Activated CD8-positive, alpha-beta memory T cell treated with anti-CD3 and anti-CD28 coated beads, Interleukin-2, amount 10 ng/mL, durations not matched to agents 7 days and 5 days (primary cell): ENCODE measurements at regions not wholly inside any gene's neighbourhood (a gene's known extent, or its start where the extent isn't known, plus 50 kb on each side); places are given as distances from the start of the nearest gene placed in this dataset.

Experiments
- ATAC-seq: fragments of 150-1000 bp; cut with Tn5 transposase; one replicate; pipeline ENCODE4 v1.10.0; 2021; ENCODE audit warnings: moderate library complexity
- CTCF ChIA-PET: fragments of 350-600 bp; sonication (Branson Sonifier 250); formaldehyde crosslinking; loops from one replicate; lab custom pipeline; 2021; ENCODE audit warnings: antibody characterized with exemption; lab: Charles Lee
- DNase-seq: peaks from one replicate; pipeline ENCODE4 v3.0.0-alpha.2; 2020
- H3K27ac Mint-ChIP-seq: one replicate; pipeline ENCODE4 v1.8.0; 2021; ENCODE audit warnings: mild to moderate bottlenecking, mixed read lengths
- H3K27me3 Mint-ChIP-seq: one replicate; pipeline ENCODE4 v1.8.0; 2021; ENCODE audit warnings: mixed read lengths
- H3K36me3 Mint-ChIP-seq: one replicate; pipeline ENCODE4 v1.8.0; 2021; ENCODE audit warnings: mild to moderate bottlenecking, mixed read lengths
- H3K4me1 Mint-ChIP-seq: one replicate; pipeline ENCODE4 v1.8.0; 2021; ENCODE audit warnings: mixed read lengths
- H3K4me3 Mint-ChIP-seq: one replicate; pipeline ENCODE4 v1.8.0; 2021; ENCODE audit warnings: mild to moderate bottlenecking, moderate library complexity, mixed read lengths
- H3K9me3 Mint-ChIP-seq: one replicate; pipeline ENCODE4 v1.8.0; 2022; ENCODE audit warnings: low read depth, mixed read lengths

- CTCF ChIA-PET, result no interaction called here
- peaks cover 3% of the 10 kb centered on the region for H3K4me1 Mint-ChIP-seq
- no peaks in the 10 kb centered on the region for H3K27me3 Mint-ChIP-seq
- no peak overlapping the region for H3K4me3 Mint-ChIP-seq
- no peak for ATAC-seq
- DNase-seq, result no peak
- no peak overlapping the region for H3K27ac Mint-ChIP-seq
- H3K9me3 Mint-ChIP-seq, result no peaks in the 10 kb centered on the region
- no peaks in the 10 kb centered on the region for H3K36me3 Mint-ChIP-seq
Measured at GRCh38 chr1:222865718-222866117, 50.9 kb downstream of the DISP1 start.

- H3K27ac Mint-ChIP-seq, result no peak overlapping the region
Measured at GRCh38 chr1:222867316-222867715, 52.5 kb downstream of the DISP1 start.

GRCh38 chr1:222876182-222876581 lies 61.3 kb downstream of the DISP1 start:
- peaks cover 7% of the 10 kb centered on the region for H3K9me3 Mint-ChIP-seq
- H3K27ac Mint-ChIP-seq, result no peak overlapping the region
- H3K36me3 Mint-ChIP-seq, result peaks cover 9% of the 10 kb centered on the region
- H3K27me3 Mint-ChIP-seq, result no peaks in the 10 kb centered on the region
- CTCF ChIA-PET, result no interaction called here
- ATAC-seq, result no peak
- H3K4me1 Mint-ChIP-seq, result peaks cover 5% of the 10 kb centered on the region
- no peak overlapping the region for H3K4me3 Mint-ChIP-seq
- DNase-seq, result no peak

More at GRCh38 chr1:222867316-222867715, 52.5 kb downstream of the DISP1 start:
- ATAC-seq (no peak), DNase-seq (no peak)
- Mint-ChIP-seq H3K9me3 (no peaks in the 10 kb centered on the region), H3K36me3 (no peaks in the 10 kb centered on the region), H3K4me1 (no peaks in the 10 kb centered on the region), H3K4me3 (no peak overlapping the region), H3K27me3 (no peaks in the 10 kb centered on the region)
- CTCF ChIA-PET, result no interaction called here

- Mint-ChIP-seq H3K9me3 (peaks cover 7% of the 10 kb centered on the region), H3K4me3 (no peak overlapping the region), H3K4me1 (peaks cover 8% of the 10 kb centered on the region), H3K36me3 (peaks cover 11% of the 10 kb centered on the region), H3K27ac (no peak overlapping the region), H3K27me3 (no peaks in the 10 kb centered on the region)
- CTCF ChIA-PET, result interaction anchor here (0.6 kb wide), 1 partner anchor 56 kb away, joined by 4 read pairs; no protein-coding TSS in a partner anchor
- DNase-seq (no peak), ATAC-seq (no peak)
Measured at GRCh38 chr1:222877854-222878253, 63.0 kb downstream of the DISP1 start.

- Mint-ChIP-seq H3K4me1 (peaks cover 8% of the 10 kb centered on the region), H3K36me3 (peaks cover 4% of the 10 kb centered on the region), H3K4me3 (no peak overlapping the region), H3K27ac (no peak overlapping the region), H3K27me3 (no peaks in the 10 kb centered on the region), H3K9me3 (no peaks in the 10 kb centered on the region)
- CTCF ChIA-PET, result interaction anchor here (1.2 kb wide), 1 partner anchor 11 kb away, joined by 3 read pairs; no protein-coding TSS in a partner anchor
- DNase-seq (no peak), ATAC-seq (peak; percentile 77)
Measured at GRCh38 chr1:222880587-222880986, 65.7 kb downstream of the DISP1 start.

- Mint-ChIP-seq H3K36me3 (peaks cover 1% of the 10 kb centered on the region), H3K27ac (no peak overlapping the region), H3K4me1 (peaks cover 2% of the 10 kb centered on the region), H3K27me3 (no peaks in the 10 kb centered on the region), H3K4me3 (no peak overlapping the region), H3K9me3 (no peaks in the 10 kb centered on the region)
- no peak for ATAC-seq
- CTCF ChIA-PET, result no interaction called here
- DNase-seq, result no peak
Measured at GRCh38 chr1:222886194-222886854, 71.5 kb downstream of the DISP1 start.

- Mint-ChIP-seq H3K36me3 (no peaks in the 10 kb centered on the region), H3K4me1 (no peaks in the 10 kb centered on the region), H3K9me3 (no peaks in the 10 kb centered on the region), H3K27ac (no peak overlapping the region), H3K27me3 (no peaks in the 10 kb centered on the region), H3K4me3 (no peak overlapping the region)
- DNase-seq (no peak), ATAC-seq (no peak)
- CTCF ChIA-PET, result no interaction called here
Measured at GRCh38 chr1:222886878-222887351, 72.1 kb downstream of the DISP1 start.

GRCh38 chr1:222889440-222889839 lies 74.6 kb downstream of the DISP1 start:
- DNase-seq (no peak), ATAC-seq (no peak)
- H3K27ac Mint-ChIP-seq, result no peak overlapping the region
- H3K9me3 Mint-ChIP-seq, result no peaks in the 10 kb centered on the region
- H3K36me3 Mint-ChIP-seq, result no peaks in the 10 kb centered on the region
- CTCF ChIA-PET, result no interaction called here
- no peaks in the 10 kb centered on the region for H3K4me1 Mint-ChIP-seq
- H3K27me3 Mint-ChIP-seq, result no peaks in the 10 kb centered on the region
- no peak overlapping the region for H3K4me3 Mint-ChIP-seq

- Mint-ChIP-seq H3K36me3 (no peaks in the 10 kb centered on the region), H3K4me3 (no peak overlapping the region), H3K9me3 (no peaks in the 10 kb centered on the region), H3K27ac (no peak overlapping the region), H3K27me3 (no peaks in the 10 kb centered on the region), H3K4me1 (no peaks in the 10 kb centered on the region)
- CTCF ChIA-PET, result interaction anchor here (1.0 kb wide), 1 partner anchor 10 kb away, joined by 3 read pairs; no protein-coding TSS in a partner anchor
- DNase-seq, result no peak
- no peak for ATAC-seq
Measured at GRCh38 chr1:222890716-222891115, 75.9 kb downstream of the DISP1 start.

- no peaks in the 10 kb centered on the region for H3K27me3 Mint-ChIP-seq
- H3K9me3 Mint-ChIP-seq, result no peaks in the 10 kb centered on the region
- DNase-seq, result no peak
- CTCF ChIA-PET, result interaction anchor here (0.6 to 1.0 kb wide), 2 partner anchors 11 to 58 kb away, joined by 3 read pairs; no protein-coding TSS in a partner anchor
- ATAC-seq, result no peak
- no peak overlapping the region for H3K27ac Mint-ChIP-seq
- peaks cover 1% of the 10 kb centered on the region for H3K4me1 Mint-ChIP-seq
- no peak overlapping the region for H3K4me3 Mint-ChIP-seq
- H3K36me3 Mint-ChIP-seq, result no peaks in the 10 kb centered on the region
Measured at GRCh38 chr1:222891578-222891977, 76.7 kb downstream of the DISP1 start.

GRCh38 chr1:222892137-222892769 lies 77.4 kb downstream of the DISP1 start:
- Mint-ChIP-seq H3K27me3 (no peaks in the 10 kb centered on the region), H3K36me3 (no peaks in the 10 kb centered on the region), H3K4me1 (peaks cover 8% of the 10 kb centered on the region), H3K9me3 (no peaks in the 10 kb centered on the region), H3K4me3 (no peak overlapping the region), H3K27ac (no peak overlapping the region)
- no peak for ATAC-seq
- CTCF ChIA-PET, result no interaction called here
- no peak for DNase-seq

GRCh38 chr1:222893255-222893654 lies 78.4 kb downstream of the DISP1 start:
- CTCF ChIA-PET, result no interaction called here
- no peaks in the 10 kb centered on the region for H3K36me3 Mint-ChIP-seq
- H3K27ac Mint-ChIP-seq, result no peak overlapping the region
- DNase-seq, result no peak
- H3K4me1 Mint-ChIP-seq, result peaks cover 8% of the 10 kb centered on the region
- no peak for ATAC-seq
- no peak overlapping the region for H3K4me3 Mint-ChIP-seq
- H3K27me3 Mint-ChIP-seq, result no peaks in the 10 kb centered on the region
- H3K9me3 Mint-ChIP-seq, result no peaks in the 10 kb centered on the region

- CTCF ChIA-PET, result no interaction called here
- Mint-ChIP-seq H3K27me3 (no peaks in the 10 kb centered on the region), H3K27ac (no peak overlapping the region), H3K36me3 (no peaks in the 10 kb centered on the region), H3K9me3 (no peaks in the 10 kb centered on the region), H3K4me1 (peaks cover 8% of the 10 kb centered on the region), H3K4me3 (no peak overlapping the region)
- DNase-seq (no peak), ATAC-seq (no peak)
Measured at GRCh38 chr1:222894331-222894730, 79.5 kb downstream of the DISP1 start.
